WTC11 (cell line): ENCODE measurements at regions not wholly inside any gene's neighbourhood (a gene's known extent, or its start where the extent isn't known, plus 50 kb on each side); places are given as distances from the start of the nearest gene placed in this dataset.

ENCODE experiments used
- ATAC-seq: fragments of 200-7000 bp; cut with Tn5 transposase; 2 replicates; pipeline ENCODE4 v1.10.0; 2021; ENCODE audit warnings: mild to moderate bottlenecking, moderate library complexity
- CTCF ChIA-PET: fragments of 300-600 bp; sonication (Branson Sonifier 250); formaldehyde crosslinking; loops from one replicate; lab custom pipeline; 2021; ENCODE audit warnings: antibody characterized with exemption; lab: Charles Lee
- POLR2A ChIA-PET: fragments of 350-600 bp; sonication (Branson Sonifier 250); formaldehyde crosslinking; loops from one replicate; lab custom pipeline; 2021; ENCODE audit warnings: antibody characterized with exemption; lab: Charles Lee
- DNase-seq: peaks from one replicate; pipeline ENCODE4 v3.0.0; 2021; ENCODE audit warnings: low spot score
- H3K27ac Mint-ChIP-seq: 2 replicates; pipeline ENCODE4 v1.8.0; 2021; ENCODE audit warnings: mixed read lengths
- H3K27me3 Mint-ChIP-seq: 2 replicates; pipeline ENCODE4 v1.8.0; 2021; ENCODE audit warnings: low read depth, mild to moderate bottlenecking, moderate library complexity, mixed read lengths
- H3K36me3 Mint-ChIP-seq: 2 replicates; pipeline ENCODE4 v1.8.0; 2021; ENCODE audit warnings: mixed read lengths
- H3K4me1 Mint-ChIP-seq: 2 replicates; pipeline ENCODE4 v1.8.0; 2022; ENCODE audit warnings: mixed read lengths
- H3K4me3 Mint-ChIP-seq: 2 replicates; pipeline ENCODE4 v1.8.0; 2021; ENCODE audit warnings: mild to moderate bottlenecking, moderate library complexity, mixed read lengths
- H3K9me3 Mint-ChIP-seq: 2 replicates; pipeline ENCODE4 v1.8.0; 2021; ENCODE audit warnings: mixed read lengths
- CREM ChIP-seq: sonication (generic); formaldehyde crosslinking; IDR thresholded peaks from 2 replicates; pipeline ENCODE4 v1.8.1; 2022; ENCODE audit warnings: mild to moderate bottlenecking, missing genetic modification reagents, moderate library complexity
- ELF4 ChIP-seq: sonication (generic); formaldehyde crosslinking; IDR thresholded peaks from 2 replicates; pipeline ENCODE4 v1.8.1; 2022; ENCODE audit warnings: low read depth, mild to moderate bottlenecking, moderate library complexity, missing genetic modification reagents
- ESRRA ChIP-seq: sonication (generic); formaldehyde crosslinking; IDR thresholded peaks from 2 replicates; pipeline ENCODE4 v1.8.1; 2022; ENCODE audit warnings: mild to moderate bottlenecking, missing genetic modification reagents, borderline replicate concordance
- FOXJ3 ChIP-seq: sonication (generic); formaldehyde crosslinking; IDR thresholded peaks from 2 replicates; pipeline ENCODE4 v1.9.0; 2021; ENCODE audit warnings: missing genetic modification reagents, mild to moderate bottlenecking, borderline replicate concordance
- FOXP1 ChIP-seq: sonication (generic); formaldehyde crosslinking; IDR thresholded peaks from 2 replicates; pipeline ENCODE4 v1.8.0; 2022; ENCODE audit warnings: missing genetic modification reagents, mild to moderate bottlenecking, moderate library complexity, borderline replicate concordance
- GABPB1 ChIP-seq: sonication (generic); formaldehyde crosslinking; IDR thresholded peaks from 2 replicates; pipeline ENCODE4 v1.8.1; 2023; ENCODE audit warnings: mild to moderate bottlenecking, missing genetic modification reagents
- HMGA2 ChIP-seq: fragments of 250-450 bp; sonication (Bioruptor Pico); IDR thresholded peaks from 2 replicates; pipeline ENCODE4 v1.4.0; 2021; ENCODE audit warnings: mild to moderate bottlenecking, moderate library complexity
- JAZF1 ChIP-seq: fragments of 250-450 bp; sonication (Bioruptor Pico); IDR thresholded peaks from 2 replicates; pipeline ENCODE4 v1.9.0; 2021; ENCODE audit warnings: moderate library complexity, mild to moderate bottlenecking, inconsistent platforms
- MYBL2 ChIP-seq: sonication (generic); formaldehyde crosslinking; IDR thresholded peaks from 2 replicates; pipeline ENCODE4 v1.8.1; 2023; ENCODE audit warnings: mild to moderate bottlenecking, moderate library complexity, missing genetic modification reagents
- NFE2L1 ChIP-seq: sonication (generic); formaldehyde crosslinking; IDR thresholded peaks from 2 replicates; pipeline ENCODE4 v1.8.1; 2023; ENCODE audit warnings: missing genetic modification reagents
- NR3C1 ChIP-seq: sonication (generic); formaldehyde crosslinking; conservative IDR thresholded peaks from 2 replicates; pipeline ENCODE4 v1.8.1; 2023; ENCODE audit warnings: low read depth, mild to moderate bottlenecking, missing genetic modification reagents
- TCF7 ChIP-seq: sonication (generic); formaldehyde crosslinking; IDR thresholded peaks from 2 replicates; pipeline ENCODE4 v1.8.0; 2022; ENCODE audit warnings: mild to moderate bottlenecking, low read depth, missing genetic modification reagents, moderate library complexity
- ZNF121 ChIP-seq: sonication (generic); formaldehyde crosslinking; IDR thresholded peaks from 2 replicates; pipeline ENCODE4 v1.8.0; 2023; ENCODE audit warnings: missing genetic modification reagents
- ZNF416 ChIP-seq: fragments of 250-450 bp; sonication (Bioruptor Pico); IDR thresholded peaks from 2 replicates; pipeline ENCODE4 v1.9.0; 2021; ENCODE audit warnings: mild to moderate bottlenecking, inconsistent platforms
- TF ChIP-seq, protein P1 (sequence below): sonication (generic); formaldehyde crosslinking; IDR thresholded peaks from 2 replicates; pipeline ENCODE4 v1.8.1; 2022; ENCODE audit warnings: low read depth, mild to moderate bottlenecking, moderate library complexity, missing genetic modification reagents, borderline replicate concordance
- TF ChIP-seq, protein P2 (sequence below): sonication (generic); formaldehyde crosslinking; IDR thresholded peaks from 2 replicates; pipeline ENCODE4 v1.8.0; 2022; ENCODE audit warnings: mild to moderate bottlenecking, missing genetic modification reagents
- TF ChIP-seq, protein P3 (sequence below): sonication (generic); formaldehyde crosslinking; IDR thresholded peaks from 2 replicates; pipeline ENCODE4 v1.8.1; 2023; ENCODE audit warnings: mild to moderate bottlenecking, missing genetic modification reagents
- TF ChIP-seq, protein P4 (sequence below): fragments of 250-450 bp; sonication (Bioruptor Pico); conservative IDR thresholded peaks from 2 replicates; pipeline ENCODE4 v1.9.0; 2021; ENCODE audit warnings: mild to moderate bottlenecking

DNA sequence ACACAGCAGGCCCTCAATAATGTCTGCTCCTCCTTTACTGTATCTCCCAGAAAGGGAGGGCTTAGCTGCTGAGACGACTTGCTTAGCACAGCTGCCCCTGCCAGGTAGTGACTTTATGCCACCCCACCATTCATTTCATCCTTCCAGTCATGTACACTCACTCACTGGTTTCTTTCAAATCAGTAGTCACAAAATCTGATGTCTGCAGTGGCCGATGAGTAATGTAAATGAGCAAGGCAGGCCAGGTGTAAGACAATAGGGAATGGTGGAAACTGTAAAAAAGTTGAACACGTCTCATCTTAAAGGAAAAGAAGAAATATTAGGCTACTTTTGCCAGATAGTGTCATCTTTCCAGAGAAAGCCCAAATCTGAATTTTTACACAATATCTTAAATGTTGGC, 207.6 kb upstream of the PRICKLE2 start (continued):
- TF ChIP-seq, protein P1, sequence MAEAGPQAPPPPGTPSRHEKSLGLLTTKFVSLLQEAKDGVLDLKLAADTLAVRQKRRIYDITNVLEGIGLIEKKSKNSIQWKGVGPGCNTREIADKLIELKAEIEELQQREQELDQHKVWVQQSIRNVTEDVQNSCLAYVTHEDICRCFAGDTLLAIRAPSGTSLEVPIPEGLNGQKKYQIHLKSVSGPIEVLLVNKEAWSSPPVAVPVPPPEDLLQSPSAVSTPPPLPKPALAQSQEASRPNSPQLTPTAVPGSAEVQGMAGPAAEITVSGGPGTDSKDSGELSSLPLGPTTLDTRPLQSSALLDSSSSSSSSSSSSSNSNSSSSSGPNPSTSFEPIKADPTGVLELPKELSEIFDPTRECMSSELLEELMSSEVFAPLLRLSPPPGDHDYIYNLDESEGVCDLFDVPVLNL (CRISPR knock-in tag) = no peak
- TF ChIP-seq, all 79 proteins: peak for 0

DNA sequence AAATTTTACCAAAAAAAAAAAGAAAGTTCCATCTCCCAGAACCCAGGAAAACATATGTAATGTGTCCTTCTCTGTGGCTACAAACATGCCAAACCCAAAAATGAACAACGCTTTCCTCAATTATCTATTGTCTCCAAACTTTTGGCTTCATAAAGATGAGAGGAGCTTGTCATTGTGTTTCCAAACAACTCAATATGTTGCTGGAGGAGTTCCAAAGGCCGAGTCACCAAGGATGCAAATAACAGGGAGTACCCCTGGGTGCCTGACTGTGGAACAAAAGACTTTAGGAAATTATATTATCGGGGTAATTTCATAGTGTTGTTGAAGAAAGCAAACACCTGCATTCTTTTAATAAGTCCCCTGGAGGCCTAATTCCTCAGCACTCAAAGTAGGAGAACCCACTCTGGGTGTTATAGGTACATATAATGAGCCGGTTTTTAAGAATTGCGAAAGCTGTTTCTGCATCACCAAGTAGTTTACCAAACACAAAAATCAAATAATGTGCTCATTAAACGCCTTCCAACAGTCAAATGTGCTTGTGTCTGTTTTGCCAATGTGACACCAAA, 206.3 kb upstream of the PRICKLE2 start:
- Mint-ChIP-seq H3K27ac (no peak overlapping the region; the same call in 1 of the 2 replicates), H3K4me3 (no peak overlapping the region), H3K9me3 (peaks cover 47% of the 10 kb centered on the region), H3K36me3 (peaks cover 39% of the 10 kb centered on the region)
- ATAC-seq (no peak), DNase-seq (no peak)
- no peak for TF ChIP-seq JAZF1 (CRISPR knock-in tag)
- TF ChIP-seq CREM (CRISPR knock-in tag) = no peak
- TF ChIP-seq, protein P2, sequence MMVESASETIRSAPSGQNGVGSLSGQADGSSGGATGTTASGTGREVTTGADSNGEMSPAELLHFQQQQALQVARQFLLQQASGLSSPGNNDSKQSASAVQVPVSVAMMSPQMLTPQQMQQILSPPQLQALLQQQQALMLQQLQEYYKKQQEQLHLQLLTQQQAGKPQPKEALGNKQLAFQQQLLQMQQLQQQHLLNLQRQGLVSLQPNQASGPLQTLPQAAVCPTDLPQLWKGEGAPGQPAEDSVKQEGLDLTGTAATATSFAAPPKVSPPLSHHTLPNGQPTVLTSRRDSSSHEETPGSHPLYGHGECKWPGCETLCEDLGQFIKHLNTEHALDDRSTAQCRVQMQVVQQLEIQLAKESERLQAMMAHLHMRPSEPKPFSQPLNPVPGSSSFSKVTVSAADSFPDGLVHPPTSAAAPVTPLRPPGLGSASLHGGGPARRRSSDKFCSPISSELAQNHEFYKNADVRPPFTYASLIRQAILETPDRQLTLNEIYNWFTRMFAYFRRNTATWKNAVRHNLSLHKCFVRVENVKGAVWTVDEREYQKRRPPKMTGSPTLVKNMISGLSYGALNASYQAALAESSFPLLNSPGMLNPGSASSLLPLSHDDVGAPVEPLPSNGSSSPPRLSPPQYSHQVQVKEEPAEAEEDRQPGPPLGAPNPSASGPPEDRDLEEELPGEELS (CRISPR knock-in tag) = no peak
- no peak for TF ChIP-seq FOXP1 (CRISPR knock-in tag)
- TF ChIP-seq ZNF121 (CRISPR knock-in tag) = no peak
- no peak for TF ChIP-seq NFE2L1
- TF ChIP-seq FOXJ3 (CRISPR knock-in tag) = no peak
- no peak for TF ChIP-seq TCF7 (CRISPR knock-in tag)
- no peak for TF ChIP-seq MYBL2 (CRISPR knock-in tag)
- no peak for TF ChIP-seq HMGA2 (CRISPR knock-in tag)
- TF ChIP-seq, protein P3, sequence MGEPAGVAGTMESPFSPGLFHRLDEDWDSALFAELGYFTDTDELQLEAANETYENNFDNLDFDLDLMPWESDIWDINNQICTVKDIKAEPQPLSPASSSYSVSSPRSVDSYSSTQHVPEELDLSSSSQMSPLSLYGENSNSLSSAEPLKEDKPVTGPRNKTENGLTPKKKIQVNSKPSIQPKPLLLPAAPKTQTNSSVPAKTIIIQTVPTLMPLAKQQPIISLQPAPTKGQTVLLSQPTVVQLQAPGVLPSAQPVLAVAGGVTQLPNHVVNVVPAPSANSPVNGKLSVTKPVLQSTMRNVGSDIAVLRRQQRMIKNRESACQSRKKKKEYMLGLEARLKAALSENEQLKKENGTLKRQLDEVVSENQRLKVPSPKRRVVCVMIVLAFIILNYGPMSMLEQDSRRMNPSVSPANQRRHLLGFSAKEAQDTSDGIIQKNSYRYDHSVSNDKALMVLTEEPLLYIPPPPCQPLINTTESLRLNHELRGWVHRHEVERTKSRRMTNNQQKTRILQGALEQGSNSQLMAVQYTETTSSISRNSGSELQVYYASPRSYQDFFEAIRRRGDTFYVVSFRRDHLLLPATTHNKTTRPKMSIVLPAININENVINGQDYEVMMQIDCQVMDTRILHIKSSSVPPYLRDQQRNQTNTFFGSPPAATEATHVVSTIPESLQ = no peak
- TF ChIP-seq, protein P1 (CRISPR knock-in tag) = no peak
- TF ChIP-seq ZNF416 = no peak
- no peak for TF ChIP-seq GABPB1 (CRISPR knock-in tag)
- no peak for TF ChIP-seq ESRRA
- no peak for TF ChIP-seq NR3C1 (CRISPR knock-in tag)
- TF ChIP-seq, protein P4, sequence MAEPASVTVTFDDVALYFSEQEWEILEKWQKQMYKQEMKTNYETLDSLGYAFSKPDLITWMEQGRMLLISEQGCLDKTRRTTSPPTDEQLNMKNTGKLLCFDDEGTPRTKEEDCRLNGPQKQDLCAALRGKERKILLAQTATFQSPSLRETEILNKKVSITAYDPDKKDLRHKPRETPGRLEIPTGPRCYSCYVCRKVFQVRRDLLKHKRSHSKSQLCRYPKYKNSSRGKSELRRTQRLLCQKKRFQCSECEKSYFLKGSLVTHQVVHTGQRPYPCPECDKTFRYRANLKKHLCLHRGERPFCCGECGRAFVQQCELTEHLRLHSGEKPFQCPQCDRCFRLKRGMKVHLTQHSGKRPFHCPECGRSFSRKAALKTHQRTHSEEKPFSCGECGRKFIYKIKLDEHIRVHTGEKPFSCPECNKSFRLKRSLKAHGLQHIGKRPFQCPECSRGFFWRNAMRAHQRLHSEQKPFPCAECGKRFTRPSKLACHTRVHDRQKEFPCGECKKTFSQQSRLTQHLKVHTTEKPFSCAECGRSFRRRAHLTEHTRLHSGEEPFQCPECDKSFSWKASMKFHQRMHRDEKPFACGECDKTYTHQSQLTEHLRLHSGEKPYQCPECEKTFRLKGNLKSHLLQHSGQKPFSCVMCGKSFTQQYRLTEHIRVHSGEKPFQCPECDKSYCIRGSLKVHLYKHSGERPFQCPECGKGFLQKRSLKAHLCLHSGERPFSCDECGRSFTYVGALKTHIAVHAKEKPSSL = no peak
- no peak for TF ChIP-seq ELF4 (CRISPR knock-in tag)
- TF ChIP-seq, all 79 proteins: peak for 0
- ChIA-PET CTCF (interaction anchor here (0.8 to 1.7 kb wide), 4 partner anchors 12 to 52 kb away, joined by 3 to 6 read pairs (median 4); no protein-coding TSS in a partner anchor), POLR2A (no interaction called here)
- Mint-ChIP-seq H3K4me1 (peaks cover 18% of the 10 kb centered on the region), H3K27me3 (no peaks in the 10 kb centered on the region; the same call in 1 of the 2 replicates)
